Hepatic stellate cell (primary cell): ENCODE measurements at regions not wholly inside any gene's neighbourhood (a gene's known extent, or its start where the extent isn't known, plus 50 kb on each side); places are given as distances from the start of the nearest gene placed in this dataset.
A peak's percentile ranks its signal among the peaks of the same experiment; 100 is the strongest.

Experiments
- DNase-seq: peaks from one replicate; pipeline ENCODE4 v3.0.0; 2011; ENCODE audit warnings: low spot score

DNA sequence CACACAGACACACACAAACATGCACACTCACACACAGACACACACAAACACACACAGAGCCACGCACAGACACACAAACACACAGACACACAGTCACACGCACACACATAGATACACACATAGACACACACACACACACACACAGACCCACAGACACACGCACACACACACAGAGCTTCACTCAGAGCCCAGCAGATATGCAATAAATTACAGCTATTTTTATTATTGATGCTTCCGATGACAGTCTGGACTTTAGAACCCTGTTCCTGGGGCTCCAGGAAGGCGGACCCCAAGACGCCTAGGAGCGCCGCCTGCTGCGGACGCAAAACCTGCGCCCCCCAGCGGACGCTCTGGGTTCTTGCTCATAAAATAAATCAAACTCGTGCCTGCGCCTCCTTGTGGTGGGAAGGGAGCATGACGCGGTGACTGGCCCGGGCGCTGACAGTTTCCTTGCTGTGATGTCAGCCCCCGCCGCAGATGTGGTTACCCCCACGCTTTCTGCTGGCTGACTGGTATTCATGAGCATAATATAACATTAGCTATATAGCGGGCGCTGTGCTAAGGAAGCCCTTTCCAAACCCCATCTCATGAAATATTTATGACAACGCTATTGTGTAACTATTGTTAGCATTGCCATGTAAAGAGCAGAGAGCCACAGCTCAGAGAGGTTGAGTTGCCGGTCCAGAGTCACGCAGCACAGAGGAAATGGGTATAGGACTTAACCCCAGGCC lies 64.4 kb upstream of the TM9SF2 start:
- DNase-seq, result peak; percentile 85

GRCh38 chr13:99439048-99439447 lies 62.2 kb upstream of the TM9SF2 start:
- no peak for DNase-seq

DNA sequence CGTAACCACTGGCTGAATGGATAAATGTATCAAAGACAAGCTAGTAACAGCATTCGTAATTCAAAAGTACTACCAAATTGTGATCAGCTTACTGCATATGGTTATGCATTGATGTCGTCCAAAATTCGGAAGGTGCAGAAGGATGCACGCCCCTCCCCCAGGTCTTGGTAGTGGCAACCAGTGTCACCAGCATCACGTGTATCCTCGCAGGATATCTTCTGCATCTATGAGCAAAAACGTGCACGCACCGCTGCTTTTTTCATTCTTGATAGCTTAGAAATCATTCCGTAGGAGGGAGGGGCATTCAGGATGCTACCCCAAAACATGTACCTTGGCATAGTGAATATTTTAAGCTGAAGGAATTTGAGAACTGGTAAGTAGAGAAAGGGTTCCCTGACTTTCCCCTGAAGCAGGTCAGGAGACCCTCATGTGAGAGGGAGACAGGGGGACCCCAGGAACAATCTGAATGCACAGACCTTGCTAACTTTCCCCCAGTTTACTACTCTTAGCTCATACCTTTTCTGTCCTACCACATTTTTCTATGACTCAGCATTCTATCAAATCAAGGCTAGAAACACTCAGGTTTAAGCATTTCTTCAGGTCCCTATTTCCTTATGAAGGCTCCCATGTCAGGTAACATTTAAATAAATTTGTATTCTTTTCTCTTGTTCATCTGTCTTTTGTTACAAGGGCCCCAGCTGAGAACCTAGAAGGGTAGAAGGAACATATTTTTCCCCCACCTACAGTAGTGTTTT lies 61.2 kb upstream of the TM9SF2 start:
- no peak for DNase-seq

GRCh38 chr13:99442273-99442895 lies 58.9 kb upstream of the TM9SF2 start:
- peak; percentile 36 for DNase-seq

- no peak for DNase-seq
Observed at GRCh38 chr13:99446242-99446641, 55.0 kb upstream of the TM9SF2 start.

- DNase-seq, result no peak
Observed at GRCh38 chr13:99448546-99448945, 52.7 kb upstream of the TM9SF2 start.

DNA sequence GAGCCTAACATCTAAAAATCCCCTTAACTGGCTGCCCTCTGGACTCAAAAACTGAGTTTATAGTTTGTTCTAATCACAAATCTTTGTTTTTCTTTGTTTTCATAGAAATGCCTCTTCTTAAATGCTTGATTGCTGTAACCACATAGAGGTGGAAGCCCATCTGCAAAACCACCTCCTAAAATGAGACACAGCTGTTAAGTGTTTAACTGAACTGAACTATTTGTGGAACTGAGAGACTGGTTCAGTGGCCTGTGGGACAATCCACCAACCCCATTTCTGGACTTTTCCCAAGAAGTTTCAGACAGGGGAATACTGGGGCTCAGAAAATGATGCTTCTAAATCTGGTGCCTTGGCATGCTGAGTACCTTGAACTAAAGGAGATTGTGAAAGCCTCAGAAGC lies 50.9 kb upstream of the TM9SF2 start:
- DNase-seq, result no peak
